ENCODE measurements at regions not wholly inside any gene's neighbourhood (a gene's known extent, or its start where the extent isn't known, plus 50 kb on each side); places are given as distances from the start of the nearest gene placed in this dataset.

DNA sequence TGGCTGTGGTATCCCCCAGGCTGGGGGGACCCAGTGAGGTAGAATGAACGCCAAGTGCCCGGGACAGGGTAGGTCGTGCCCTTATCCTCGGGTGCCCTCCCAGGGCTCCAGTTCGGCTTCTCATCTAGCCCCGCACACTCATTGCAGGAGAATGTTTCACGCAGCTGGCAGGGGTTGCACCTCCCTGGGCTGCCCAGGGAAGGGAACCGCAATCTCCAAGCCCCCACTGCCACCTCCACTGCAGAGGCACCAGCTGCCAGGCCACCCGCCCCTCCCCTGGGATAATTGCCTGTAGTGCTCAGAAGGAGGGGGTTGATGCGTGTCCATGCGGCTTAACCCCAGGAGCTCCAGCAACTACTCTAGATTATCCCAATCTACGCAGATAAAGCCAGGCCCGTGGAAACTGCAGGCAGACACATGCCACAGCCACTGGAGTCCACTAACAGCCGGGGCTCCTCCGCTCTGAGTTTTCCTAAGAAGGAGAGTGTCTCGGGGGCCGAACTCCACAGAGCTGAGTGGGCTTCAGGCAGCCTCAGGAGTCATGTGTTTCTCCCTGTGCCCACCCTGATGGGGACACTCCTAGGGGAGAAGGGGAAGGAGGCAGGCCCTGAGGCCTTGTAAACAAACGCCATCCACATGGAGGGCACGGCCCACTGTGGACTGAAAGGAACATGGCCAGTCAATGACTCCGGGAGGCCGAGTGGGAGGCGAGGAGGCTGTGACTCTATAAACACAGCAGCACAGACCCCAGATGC, 137.2 kb upstream of the IQSEC1 start:
- no peak for DNase-seq (ENCODE audit: low read depth in 2 of 2)

DNA sequence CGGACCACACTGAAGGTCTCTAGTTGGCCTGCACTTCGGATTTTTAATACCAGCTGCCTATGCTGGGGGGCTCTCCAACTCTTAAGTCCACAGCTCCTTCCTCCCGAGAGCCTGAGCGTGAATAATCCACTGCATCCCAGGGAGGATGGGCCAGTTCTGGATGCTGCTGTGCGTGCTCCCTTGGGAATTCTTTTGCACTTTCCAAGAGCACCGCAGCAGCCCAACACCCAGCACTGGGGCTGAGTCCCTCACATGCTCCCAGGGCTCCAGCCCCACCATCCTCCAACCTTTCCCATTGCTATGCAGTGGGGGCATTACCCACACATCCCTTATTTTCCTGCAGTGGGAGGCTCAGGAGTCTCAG, 136.4 kb upstream of the IQSEC1 start:
- no peak for DNase-seq (ENCODE audit: low read depth in 2 of 2)

DNA sequence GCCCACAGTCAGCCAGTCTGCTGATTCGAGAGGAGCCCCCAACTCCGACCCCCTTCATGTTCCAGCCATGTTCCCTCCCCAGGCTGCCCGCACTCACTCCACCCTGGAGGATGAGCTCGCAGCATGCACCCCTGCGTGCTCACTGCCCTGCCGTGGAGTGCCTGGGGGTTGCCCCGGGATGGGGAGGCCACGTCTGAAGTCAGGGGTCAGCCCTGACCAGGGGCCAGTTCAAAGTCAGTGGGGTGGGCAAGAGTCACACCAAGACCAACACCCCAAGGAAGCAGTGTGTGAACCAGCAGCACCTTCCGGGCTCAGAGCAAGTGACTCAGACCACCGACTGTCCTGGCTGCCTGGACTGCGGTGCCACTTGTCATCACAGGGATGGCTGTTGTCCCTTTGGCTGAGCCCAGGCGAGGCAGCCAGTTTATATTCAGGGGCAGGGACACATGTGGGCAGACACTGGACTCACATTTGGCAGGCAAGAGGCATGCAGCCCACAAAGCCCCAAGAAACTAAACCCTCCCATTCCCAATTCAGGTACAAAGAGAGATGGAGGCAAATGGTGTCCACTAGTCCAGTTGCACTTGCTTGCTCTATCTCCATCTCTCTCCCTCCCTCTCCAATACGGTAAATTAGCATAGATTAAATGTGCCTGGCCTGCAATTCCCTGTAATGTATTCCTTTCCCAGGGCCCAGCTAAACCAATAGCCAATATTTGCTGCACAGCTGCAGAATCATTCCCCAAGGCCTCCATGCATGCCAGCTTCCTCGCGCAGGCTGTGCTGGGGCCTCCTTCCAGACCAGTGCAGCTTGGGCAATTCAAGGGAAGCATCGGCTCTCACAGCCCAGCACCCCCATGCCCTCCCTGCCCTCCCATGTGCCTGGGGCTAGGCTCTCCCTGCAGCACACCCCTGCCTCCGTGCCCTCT, 135.7 kb upstream of the IQSEC1 start:
- DNase-seq (ENCODE audit: low read depth in 2 of 2) = no peak

DNA sequence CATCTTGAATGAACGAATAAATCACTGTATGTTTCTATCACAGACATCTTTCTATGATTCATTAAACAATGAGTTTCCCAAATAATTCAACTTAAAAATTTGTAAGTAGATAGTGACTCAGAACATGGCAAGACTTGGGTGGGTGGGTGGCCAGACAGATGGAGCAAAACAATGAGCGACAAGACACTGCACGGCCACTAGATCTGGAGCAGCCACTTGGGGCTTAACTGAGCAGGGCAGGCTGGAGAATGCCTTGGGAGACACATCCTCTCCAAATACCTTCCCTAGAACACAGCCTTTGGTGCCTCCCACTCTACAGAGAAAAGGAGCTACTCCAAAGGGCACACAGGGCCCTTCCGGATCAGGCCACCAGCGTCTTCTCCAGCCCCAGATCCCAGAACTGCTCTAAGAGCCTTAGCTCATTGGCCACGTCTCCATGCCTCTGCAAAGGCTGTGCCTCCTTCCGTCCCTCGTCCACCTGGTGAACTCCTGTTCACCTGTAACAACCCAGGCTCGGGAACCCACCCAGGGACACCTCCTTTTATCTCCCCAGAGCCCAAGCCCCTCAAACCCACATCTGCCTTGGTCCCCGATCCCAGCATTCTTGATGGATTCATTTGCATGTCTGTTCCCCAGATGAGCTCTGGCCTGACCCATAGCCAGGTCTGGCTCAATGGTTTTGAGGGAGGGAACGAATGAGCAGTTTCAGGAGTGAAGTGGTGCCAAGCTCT, 134.9 kb upstream of the IQSEC1 start:
- DNase-seq (ENCODE audit: low read depth in 2 of 2) = no peak

DNA sequence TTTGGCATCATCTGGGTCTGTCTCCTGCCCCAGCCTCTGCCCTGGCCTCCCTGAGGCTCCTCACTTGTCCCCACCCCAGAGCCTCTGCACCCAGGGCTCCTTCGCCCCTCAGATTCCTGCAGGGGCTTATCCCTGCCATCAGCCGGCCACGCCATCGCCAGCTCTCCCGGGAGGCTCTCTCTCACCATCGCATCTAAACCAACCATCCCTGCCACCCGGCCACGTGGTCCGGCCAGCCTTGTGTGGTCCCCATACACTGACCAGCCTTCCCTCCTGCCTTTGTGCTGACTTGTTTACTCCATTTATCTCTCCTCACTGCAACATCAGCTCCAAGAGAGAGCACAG, 134.3 kb upstream of the IQSEC1 start:
- DNase-seq (ENCODE audit: low read depth in 2 of 2) = no peak

DNA sequence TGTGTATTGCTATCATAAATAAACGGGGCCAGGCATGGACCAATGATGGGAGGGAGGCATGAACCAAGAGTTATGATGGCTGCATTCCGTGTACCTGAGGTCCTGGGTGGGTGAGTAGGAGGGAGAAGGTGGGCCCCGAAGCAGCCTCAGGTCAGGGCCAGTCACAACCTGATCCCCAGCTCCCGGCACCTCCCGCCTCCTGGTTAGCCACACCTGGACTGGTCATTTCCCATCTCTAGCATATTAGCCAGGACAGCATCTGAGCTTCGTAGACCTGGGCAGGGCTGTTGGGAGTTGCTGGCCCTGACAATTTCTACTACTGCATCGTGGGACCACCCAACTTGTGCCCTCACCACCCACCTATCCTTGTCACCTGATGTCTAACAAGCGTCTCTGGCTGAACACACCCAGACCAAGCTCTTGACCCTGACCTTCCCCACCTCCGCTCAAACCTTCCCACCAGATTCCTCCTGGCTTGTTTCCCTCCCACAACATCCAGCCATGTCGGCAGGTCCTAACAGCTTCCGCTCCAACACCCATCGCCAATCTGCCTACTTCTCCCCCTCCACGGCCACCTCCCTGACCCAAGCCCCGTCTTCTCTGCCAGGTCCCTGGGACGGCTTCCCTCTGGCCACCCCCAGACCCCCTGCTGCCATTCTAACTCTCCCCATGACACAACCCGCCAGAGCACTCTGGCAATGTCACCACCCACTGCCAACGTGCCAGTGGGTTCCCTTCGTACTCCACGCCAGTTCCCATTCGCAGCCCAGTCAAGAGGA, 133.8 kb upstream of the IQSEC1 start:
- no peak for DNase-seq (ENCODE audit: low read depth in 2 of 2)

DNA sequence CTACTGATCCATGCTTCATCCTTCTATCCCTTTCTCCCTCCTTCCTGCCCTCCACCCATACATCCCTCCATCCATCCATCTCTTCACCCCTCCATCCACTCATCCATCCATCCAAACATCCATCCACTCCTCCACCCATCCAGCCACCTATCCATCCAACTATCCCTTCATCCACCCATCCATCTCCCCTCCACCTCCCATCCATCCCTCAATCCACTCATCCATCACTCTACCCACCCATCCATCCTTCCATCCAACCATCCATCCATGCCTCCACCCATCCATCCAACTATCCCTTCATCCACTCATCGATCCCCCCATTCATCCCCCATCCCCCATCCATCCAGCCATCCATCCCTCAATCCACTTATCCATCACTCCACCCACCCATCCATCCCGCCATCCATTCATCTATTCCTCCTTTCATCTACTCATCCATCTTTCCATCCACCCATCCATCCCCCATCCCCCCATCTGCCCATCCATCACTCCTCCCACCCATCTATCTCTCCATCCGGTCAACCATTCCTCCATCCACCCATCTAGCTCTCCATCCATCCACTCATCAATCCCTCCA, 132.4 kb upstream of the IQSEC1 start:
- DNase-seq (ENCODE audit: low read depth in 2 of 2) = no peak

DNA sequence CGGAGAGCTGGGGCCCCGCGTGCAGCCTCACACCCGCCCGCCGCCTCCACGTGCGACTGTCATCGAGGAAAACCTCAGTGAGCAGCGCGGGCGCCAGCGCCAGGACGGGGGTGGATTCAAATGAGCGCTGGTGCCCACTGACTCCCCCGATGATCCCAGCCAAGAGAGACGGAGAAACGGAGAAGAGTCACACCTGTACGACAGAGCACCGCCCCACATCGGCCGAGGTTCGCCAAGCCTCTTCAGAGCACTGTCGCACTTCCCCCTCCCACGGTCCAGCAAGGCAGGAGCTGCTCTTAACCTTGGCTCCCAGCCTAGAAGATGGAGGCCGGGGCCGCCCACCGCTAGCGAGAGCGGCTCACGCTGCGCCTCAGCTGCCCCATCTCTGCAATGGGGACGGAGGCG, 130.9 kb upstream of the IQSEC1 start:
- no peak for DNase-seq (ENCODE audit: low read depth in 2 of 2)

DNA sequence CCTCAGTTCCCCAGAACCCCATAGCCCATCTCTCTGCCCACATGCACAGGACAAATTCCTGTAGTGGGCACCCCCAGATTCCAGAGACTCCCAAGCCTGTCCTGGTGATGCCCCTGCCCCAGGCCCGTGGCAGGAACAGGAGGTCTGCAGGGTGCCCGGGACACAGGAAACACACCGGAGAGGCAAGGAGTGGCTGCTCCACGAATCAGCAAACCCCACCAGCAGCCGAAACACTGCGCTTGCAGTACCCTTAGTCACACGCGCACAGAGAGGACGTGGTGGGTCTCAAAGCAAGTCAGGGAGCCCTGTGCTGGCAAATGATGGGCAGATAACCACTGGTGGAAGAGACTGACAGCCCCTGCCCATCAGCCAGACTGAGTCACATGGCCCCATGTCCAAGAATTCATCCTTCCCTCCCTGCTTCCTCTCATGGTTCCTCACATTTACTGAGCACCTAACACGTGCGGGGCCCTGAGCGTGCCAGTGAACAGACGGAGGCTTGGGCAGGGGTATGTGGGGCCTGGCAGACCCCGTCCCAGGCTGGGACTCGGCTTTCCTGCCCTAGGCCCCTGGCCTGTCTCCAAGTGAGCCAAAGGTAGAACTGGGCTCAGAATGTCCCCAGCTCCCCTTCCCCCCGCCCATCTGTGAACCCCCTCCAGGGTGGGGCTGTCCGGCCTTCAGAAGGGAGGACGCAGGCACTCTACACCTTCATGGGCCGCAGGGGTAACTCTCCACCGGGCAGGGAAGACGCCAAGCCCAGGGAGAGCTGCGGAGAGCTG, 130.4 kb upstream of the IQSEC1 start:
- DNase-seq (ENCODE audit: low read depth in 2 of 2) = no peak

DNA sequence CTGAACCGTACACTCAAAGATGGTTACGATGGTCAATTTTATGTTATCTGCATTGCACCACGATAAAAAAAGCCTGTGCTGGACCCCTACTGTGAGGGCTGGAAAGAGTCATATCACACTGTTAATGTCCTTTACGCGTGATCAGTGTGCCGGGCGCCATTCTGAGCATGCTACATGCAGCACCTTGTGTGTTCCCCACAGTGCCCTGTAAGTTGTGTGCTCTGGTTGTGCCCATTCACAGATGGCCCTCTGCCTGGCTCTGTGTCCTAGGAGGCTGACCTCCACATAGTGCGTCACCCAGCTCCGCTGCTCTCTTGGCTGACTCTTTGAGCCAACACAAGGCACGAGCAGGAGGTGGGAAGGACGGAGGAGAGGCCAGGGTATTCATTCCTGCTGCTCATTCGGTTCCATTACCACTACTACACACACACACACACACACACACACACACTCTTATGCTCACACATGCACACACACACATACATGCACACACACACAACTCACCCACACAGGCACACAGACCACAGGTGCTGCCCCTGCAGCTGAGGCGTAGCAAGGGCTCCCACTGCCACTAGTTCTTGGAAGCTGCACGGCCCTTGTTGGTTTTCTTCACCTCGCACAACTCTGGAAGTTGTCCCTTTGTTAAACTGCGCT, 129.6 kb upstream of the IQSEC1 start:
- DNase-seq (ENCODE audit: low read depth in 2 of 2) = no peak

DNA sequence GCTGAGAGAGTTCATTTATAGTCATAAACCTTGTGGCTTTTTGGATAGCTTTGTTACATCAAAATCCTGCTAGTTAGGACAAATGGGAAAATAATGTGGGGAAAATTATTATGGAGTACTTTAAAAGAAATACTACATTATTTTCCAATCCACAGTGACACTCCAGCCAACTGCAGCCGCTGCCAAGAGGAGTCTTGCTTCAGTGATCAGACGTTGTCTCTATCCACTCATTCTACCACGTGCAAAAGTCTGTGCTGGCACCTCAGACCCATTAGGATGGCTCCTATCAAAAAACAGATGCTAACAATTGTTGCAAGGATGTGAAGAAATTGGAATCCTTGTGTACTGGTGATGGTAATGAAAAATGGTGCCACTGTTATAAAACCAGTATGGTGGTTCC, 128.6 kb upstream of the IQSEC1 start:
- no peak for DNase-seq (ENCODE audit: low read depth in 2 of 2)

DNA sequence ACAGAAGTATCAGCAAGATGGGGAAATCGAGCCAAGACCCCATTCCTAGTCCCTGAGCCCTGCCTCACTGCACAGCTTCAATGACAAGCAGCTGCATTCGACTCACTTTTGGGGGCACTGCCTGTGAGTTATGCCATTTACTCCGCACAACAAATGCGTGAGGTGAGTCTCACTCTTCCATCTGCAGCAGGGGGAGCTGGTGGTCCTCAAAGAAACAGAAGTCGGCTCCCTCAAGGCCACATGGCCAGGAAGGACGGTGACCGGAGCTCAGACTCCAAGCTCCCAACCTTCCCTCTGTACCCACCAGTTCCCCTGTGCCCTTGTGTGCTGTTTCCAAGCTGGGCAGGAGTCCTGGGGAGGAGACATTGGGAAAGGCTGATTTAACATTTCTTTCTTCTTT, 127.7 kb upstream of the IQSEC1 start:
- DNase-seq (ENCODE audit: low read depth in 2 of 2) = no peak

DNA sequence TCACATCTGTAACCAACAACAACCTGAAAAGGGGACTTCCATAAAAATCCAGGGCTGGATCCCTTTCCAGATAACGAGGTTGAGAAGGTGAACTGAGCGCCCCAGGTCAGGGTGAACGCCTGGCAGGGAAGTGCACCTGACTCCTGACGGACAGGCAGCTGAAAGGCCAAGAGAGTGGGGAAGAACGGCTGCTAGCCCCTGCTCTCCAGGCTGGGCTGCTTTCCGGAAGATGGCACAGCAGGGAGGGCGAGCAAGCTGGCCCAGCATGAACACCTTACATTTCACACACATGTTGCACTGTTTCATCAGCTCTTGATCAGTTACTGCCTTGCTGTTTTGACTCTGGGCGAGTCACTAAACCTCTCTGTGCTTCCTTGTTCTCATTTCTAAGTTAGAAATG, 127.2 kb upstream of the IQSEC1 start:
- no peak for DNase-seq (ENCODE audit: low read depth in 2 of 2)

DNA sequence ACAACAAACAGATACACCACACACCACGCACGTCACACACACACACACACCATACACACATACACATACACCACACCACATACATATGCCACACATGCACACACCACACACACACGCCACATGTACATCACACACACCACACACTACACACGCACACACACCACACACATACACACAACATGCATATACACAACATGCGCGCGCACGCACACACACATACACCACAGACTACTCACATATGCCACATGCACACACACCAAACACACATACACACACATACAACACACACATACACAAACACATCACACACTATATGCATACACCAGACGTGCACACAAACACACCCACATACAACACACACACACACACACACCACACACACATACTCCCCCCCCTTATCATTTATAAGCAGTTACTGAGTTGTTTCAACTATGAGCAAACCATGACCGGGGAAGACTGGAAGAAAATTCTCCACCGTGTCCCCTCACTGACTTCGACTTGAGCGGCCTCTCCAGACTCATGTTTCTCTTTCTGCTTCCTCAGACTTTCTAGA, 126.7 kb upstream of the IQSEC1 start:
- no peak for DNase-seq (ENCODE audit: low read depth in 2 of 2)

DNA sequence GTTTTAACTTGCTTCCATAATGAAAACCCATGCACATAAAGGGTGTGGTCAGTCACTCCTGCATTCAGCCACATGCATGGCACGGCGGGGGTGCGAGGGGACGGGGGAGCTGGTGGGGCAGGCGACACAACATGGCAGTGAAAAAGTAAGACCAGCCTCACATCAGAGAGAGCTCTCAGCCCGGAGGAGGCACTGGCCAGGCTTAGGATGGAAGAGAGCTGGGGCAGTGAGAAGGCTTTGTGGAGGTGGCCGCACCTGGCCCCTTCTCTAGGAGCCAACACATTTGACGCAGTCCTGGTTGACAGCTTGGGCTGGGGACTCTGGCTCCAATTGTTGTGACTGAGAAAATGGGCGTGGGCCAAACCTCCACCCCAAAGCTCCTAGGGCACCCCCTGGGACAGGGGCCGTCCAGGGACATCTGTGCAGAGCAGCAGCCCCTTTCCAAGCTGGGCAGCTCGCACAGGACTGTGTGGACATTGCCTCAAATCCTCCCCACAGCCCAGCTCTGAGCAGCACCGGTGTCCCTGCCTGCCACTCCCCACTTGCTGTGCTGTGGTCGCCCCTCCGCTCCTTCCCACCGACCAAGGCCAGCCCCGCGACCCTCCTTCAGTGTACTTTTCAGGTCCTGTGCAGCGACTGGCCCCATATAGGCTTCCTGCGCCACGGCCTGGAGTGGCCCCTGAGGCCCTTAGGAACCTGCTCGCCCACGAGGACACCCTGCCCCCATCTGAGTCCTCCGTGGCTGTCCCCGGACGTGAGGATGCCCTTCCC, 126.0 kb upstream of the IQSEC1 start:
- no peak for DNase-seq (ENCODE audit: low read depth in 2 of 2)

DNA sequence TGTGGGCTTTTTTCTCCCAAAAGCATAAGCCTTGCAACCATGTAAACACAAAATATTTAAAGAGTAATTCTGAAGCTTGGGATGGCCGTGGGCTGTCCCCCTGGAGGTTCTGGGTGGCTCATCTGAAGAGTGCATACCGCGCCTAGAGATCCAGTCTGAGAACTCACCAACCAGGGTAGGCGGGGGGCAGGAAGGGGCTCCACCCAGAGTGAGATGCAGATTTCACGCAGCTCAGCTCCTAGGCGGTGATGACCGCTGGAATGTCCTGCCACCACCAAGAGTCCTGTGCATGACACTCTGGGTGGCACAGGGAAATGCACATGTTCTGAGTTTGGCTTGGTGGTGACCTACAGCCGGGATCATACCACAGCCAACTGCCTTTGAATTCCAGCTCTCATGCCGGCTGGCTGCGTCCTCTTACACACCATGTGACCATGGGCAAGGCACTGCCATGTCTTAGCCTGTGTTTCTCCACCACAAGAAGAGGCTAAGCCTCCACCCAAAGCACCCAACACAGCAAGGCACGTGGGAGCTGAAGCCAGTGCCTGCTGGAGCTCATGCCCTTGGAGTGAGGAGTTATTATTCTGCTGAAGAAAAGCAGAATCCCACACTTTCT, 125.1 kb upstream of the IQSEC1 start:
- no peak for DNase-seq (ENCODE audit: low read depth in 2 of 2)

DNA sequence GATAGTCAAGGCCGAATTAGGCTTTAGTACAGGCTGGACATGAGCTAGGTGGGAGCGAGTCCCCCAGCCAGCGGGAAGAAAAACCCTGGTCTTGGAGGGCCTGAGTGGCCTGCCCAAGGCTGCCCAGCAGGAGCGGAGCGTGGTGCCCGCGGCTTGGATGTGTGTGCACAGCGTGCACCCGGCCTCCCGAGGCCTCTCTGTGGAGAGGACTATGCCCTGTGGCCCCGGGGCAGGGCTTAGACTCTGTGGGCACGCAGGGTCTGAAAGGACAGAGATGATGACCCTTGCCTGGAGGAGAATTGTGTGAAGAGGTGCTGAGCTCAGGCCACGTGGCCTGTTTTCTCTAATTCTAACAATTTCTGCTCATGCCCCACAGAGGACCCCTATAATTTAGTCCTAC, 124.6 kb upstream of the IQSEC1 start:
- no peak for DNase-seq (ENCODE audit: low read depth in 2 of 2)

DNA sequence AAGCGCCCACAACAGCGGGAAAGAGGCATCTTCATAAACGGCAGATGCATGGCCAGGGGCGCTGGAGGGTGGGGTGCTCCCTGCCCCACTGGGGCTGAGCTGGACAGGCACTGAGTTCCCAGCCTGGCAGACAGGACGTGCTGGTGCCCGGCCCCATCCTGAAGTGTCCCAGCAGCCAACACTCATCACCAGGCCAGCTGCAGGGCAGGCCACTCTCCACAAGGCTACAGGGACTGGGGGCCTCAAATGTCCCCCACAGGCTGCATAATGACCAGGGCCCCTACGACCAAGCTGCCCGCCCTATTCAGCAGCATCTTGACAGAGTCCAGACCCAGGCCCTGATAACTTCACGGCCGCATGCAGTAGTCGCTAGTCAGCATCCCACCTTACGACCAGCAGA, 124.1 kb upstream of the IQSEC1 start:
- no peak for DNase-seq (ENCODE audit: low read depth in 2 of 2)

DNA sequence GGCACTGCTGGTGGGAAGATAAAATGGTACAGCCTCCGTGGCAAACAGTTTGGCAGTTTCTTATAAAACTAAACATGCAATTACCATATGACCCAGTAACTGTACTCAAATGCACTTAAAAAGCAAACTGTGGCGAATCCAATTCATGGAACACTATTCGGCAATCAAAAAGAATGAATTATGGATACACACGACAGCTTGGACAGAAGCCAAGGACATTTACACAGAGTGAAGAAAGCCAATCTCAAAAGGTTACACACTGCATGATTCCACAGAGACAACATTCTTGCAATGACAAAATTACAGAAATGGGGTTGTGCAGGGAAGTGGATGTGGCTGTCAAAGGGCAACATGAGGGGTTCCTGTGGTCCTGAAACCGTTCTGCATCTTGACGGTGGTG, 122.1 kb upstream of the IQSEC1 start:
- no peak for DNase-seq (ENCODE audit: low read depth in 2 of 2)
